ENCODE measurements at regions not wholly inside any gene's neighbourhood (a gene's known extent, or its start where the extent isn't known, plus 50 kb on each side); places are given as distances from the start of the nearest gene placed in this dataset.

DNA sequence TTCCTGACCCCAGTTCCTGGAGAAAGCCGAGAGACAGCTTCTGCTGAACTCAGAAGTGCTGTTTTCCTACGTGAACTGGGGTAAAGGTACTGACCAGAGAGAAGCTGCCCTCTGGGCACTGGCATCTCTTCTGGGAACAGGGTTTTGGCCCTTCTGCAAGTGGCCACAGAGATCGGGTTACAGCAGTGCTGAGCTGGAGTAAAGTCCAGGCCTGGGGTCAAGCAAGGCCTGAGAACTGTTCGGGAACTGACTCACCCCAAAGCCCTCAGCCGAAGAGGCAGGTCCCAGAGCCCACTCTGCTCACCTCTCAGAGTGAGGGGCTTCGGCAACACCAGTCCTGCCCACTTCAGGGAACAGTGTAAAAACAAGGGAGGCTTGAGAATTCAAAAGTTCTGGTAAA lies 177.2 kb upstream of the RUNX1 start:
- no peak for FAIRE-seq
- dilution Hi-C loops (cut with MboI; ENCODE audit: extremely low pct_ligation_motif_present, low sequenced_read_pairs) (no loop called here), intact Hi-C loops (cut with micrococcal nuclease) (no loop called here)
- POLR2A ChIA-PET = no interaction called here
- H2AFZ ChIP-seq (ENCODE audit: low read depth, low read length) = no peak overlapping the region
- H3K4me1 ChIP-seq (ENCODE audit: control insufficient read depth, extremely low read depth, insufficient read depth, low read length) = peaks cover 18% of the 10 kb centered on the region
- H3K27me3 ChIP-seq (ENCODE audit: control insufficient read depth in 2 of 2, insufficient read depth in 2 of 2, low read length in 2 of 2) = no peaks in the 10 kb centered on the region
- H3K9ac ChIP-seq (replicated peaks; ENCODE audit: extremely low read depth, insufficient read depth, low read length) = no peak overlapping the region
- CTCF ChIA-PET = interaction anchor here (1.0 to 1.1 kb wide), 3 partner anchors 16 to 151 kb away, joined by 3 read pairs; no protein-coding TSS in a partner anchor
- no peaks in the 10 kb centered on the region for H4K20me1 ChIP-seq (replicated peaks; ENCODE audit: control insufficient read depth, extremely low read depth, insufficient read depth, low read length)
- no peak overlapping the region for H3K27ac ChIP-seq (ENCODE audit: insufficient read depth, low read depth, low read length)
- no peaks in the 10 kb centered on the region for H3K9me3 ChIP-seq (replicated peaks; ENCODE audit: control insufficient read depth, insufficient read depth, low read length)
- no peak overlapping the region for H3K4me3 ChIP-seq (replicated peaks in 1 of 3; ENCODE audit: insufficient read depth in 1 of 3, low read depth in 1 of 3, low read length in 3 of 3)
- no peaks in the 10 kb centered on the region for H3K36me3 ChIP-seq (ENCODE audit: control insufficient read depth in 2 of 2, extremely low read depth in 1 of 2, insufficient read depth in 2 of 2, low read length in 2 of 2)
- H3K79me2 ChIP-seq (ENCODE audit: control insufficient read depth, insufficient read depth, low read length) = no peaks in the 10 kb centered on the region
- peak; percentile 13 for DNase-seq (ENCODE audit: low read depth, low spot score)
- no peaks in the 10 kb centered on the region for H3K9me1 ChIP-seq (replicated peaks; ENCODE audit: control insufficient read depth, extremely low read depth, insufficient read depth, low read length)
- BruUV-seq (replicated peaks) = no TSS peak
- no peak overlapping the region for H3K4me2 ChIP-seq (ENCODE audit: insufficient read depth, low read length)
- TF ChIP-seq MYC (IDR thresholded peaks at IDR 0.05; ENCODE audit: low read depth, low read length) (no peak), POLR2AphosphoS5 (IDR thresholded peaks at IDR 0.05; ENCODE audit: insufficient read depth, low read depth, low read length) (no peak)

DNA sequence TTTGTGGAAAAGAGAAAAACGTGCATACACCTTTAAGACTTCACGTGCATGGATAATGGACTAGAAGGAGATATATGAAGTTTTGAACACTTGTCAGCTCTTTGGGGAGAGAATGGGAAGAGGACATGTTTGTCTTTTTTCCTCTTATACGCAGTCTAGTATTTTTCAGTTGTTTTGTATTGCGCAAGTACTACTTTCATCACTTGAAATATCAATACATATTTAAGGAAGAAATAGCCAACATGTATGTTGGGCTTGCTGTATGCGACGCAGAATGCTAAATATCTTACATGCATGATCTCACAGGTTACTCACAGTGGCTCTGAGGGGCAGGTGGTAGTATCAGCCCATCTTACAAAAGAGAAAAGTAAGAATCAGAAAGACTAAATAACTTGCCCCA lies 176.5 kb upstream of the RUNX1 start:
- no peak overlapping the region for H2AFZ ChIP-seq (ENCODE audit: low read depth, low read length)
- FAIRE-seq (no peak), DNase-seq (ENCODE audit: low read depth, low spot score) (no peak)
- H3K4me2 ChIP-seq (ENCODE audit: insufficient read depth, low read length) = no peak overlapping the region
- H3K4me3 ChIP-seq (replicated peaks in 1 of 3; ENCODE audit: insufficient read depth in 1 of 3, low read depth in 1 of 3, low read length in 3 of 3) = no peak overlapping the region
- intact Hi-C loops (cut with micrococcal nuclease) (no loop called here), dilution Hi-C loops (cut with MboI; ENCODE audit: extremely low pct_ligation_motif_present, low sequenced_read_pairs) (no loop called here)
- H3K27ac ChIP-seq (ENCODE audit: insufficient read depth, low read depth, low read length) = no peak overlapping the region
- no peak for TF ChIP-seq JUN (IDR thresholded peaks at IDR 0.05; ENCODE audit: borderline replicate concordance, insufficient read depth, insufficient read length, low read depth)
- TF ChIP-seq, protein P1, sequence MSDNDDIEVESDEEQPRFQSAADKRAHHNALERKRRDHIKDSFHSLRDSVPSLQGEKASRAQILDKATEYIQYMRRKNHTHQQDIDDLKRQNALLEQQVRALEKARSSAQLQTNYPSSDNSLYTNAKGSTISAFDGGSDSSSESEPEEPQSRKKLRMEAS (IDR thresholded peaks at IDR 0.05; ENCODE audit: insufficient read depth, insufficient read length) = no peak
- no peaks in the 10 kb centered on the region for H3K9me1 ChIP-seq (replicated peaks; ENCODE audit: control insufficient read depth, extremely low read depth, insufficient read depth, low read length)
- CTCF ChIA-PET = interaction anchor here (1.0 to 1.1 kb wide), 2 partner anchors 17 to 149 kb away, joined by 3 read pairs; no protein-coding TSS in a partner anchor
- POLR2A ChIA-PET = no interaction called here
- peaks cover 14% of the 10 kb centered on the region for H3K4me1 ChIP-seq (ENCODE audit: control insufficient read depth, extremely low read depth, insufficient read depth, low read length)
- no peak overlapping the region for H3K9ac ChIP-seq (replicated peaks; ENCODE audit: extremely low read depth, insufficient read depth, low read length)
- no peaks in the 10 kb centered on the region for H3K9me3 ChIP-seq (replicated peaks; ENCODE audit: control insufficient read depth, insufficient read depth, low read length)
- H3K36me3 ChIP-seq (ENCODE audit: control insufficient read depth in 2 of 2, extremely low read depth in 1 of 2, insufficient read depth in 2 of 2, low read length in 2 of 2) = no peaks in the 10 kb centered on the region
- H3K79me2 ChIP-seq (ENCODE audit: control insufficient read depth, insufficient read depth, low read length) = no peaks in the 10 kb centered on the region
- H4K20me1 ChIP-seq (replicated peaks; ENCODE audit: control insufficient read depth, extremely low read depth, insufficient read depth, low read length) = no peaks in the 10 kb centered on the region
- BruUV-seq (replicated peaks) = no TSS peak
- no peaks in the 10 kb centered on the region for H3K27me3 ChIP-seq (ENCODE audit: control insufficient read depth in 2 of 2, insufficient read depth in 2 of 2, low read length in 2 of 2)

Measured in endothelial cell of umbilical vein (primary cell).